ENCODE measurements at regions not wholly inside any gene's neighbourhood (a gene's known extent, or its start where the extent isn't known, plus 50 kb on each side); places are given as distances from the start of the nearest gene placed in this dataset.

DNA sequence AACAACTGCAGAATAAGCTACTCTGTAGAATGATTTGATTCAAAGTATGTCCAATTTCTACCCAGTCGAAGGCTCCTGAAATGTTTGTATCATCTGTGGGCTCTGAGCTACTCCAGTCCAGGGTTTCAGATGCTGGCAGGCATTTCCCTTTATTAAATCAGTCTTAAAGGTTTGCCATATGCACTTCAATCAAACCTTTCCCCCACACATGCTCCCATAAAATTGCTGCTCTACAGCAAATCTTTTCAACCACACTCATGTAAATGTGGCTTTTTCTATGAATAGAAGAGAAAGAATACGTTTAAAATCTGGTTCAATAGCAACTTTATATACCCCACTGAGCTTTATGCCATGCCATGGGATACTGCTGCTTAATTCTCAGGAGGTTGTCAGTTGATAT, 242.4 kb upstream of the MAP3K7 start:
- no peak overlapping the region for H3K27ac ChIP-seq (ENCODE audit: low read depth, low read length)
- no peak overlapping the region for H3K56ac ChIP-seq (replicated peaks; ENCODE audit: insufficient read length, low read depth, low read length)
- H3K18ac ChIP-seq (ENCODE audit: extremely low read depth, low read length) = no peak overlapping the region
- H4K20me1 ChIP-seq (replicated peaks in 1 of 2; ENCODE audit: control insufficient read depth in 1 of 2, insufficient read depth in 2 of 2, low read length in 2 of 2) = no peaks in the 10 kb centered on the region
- no peak overlapping the region for H3K4me3 ChIP-seq (ENCODE audit: extremely low read depth in 1 of 4, insufficient read depth in 2 of 4, low read depth in 3 of 4, low read length in 4 of 4)
- H3K4me2 ChIP-seq (ENCODE audit: insufficient read depth in 1 of 2, low read depth in 2 of 2, low read length in 2 of 2) = no peak overlapping the region
- no peak overlapping the region; the same call in 1 of the 2 replicates for H2AFZ ChIP-seq (ENCODE audit: low read length)
- H2BK120ac ChIP-seq (replicated peaks; ENCODE audit: low read depth, low read length) = no peak overlapping the region
- no peak overlapping the region for H3K23ac ChIP-seq (ENCODE audit: insufficient read length)
- H3K36me3 ChIP-seq (ENCODE audit: control insufficient read depth in 2 of 4, insufficient read depth in 4 of 4, low read length in 3 of 4) = no peaks in the 10 kb centered on the region
- no peaks in the 10 kb centered on the region for H3K27me3 ChIP-seq (replicated peaks in 1 of 4; ENCODE audit: control insufficient read depth in 3 of 4, extremely low read depth in 1 of 4, insufficient read depth in 3 of 4, low read length in 3 of 4)
- H3K23me2 ChIP-seq (ENCODE audit: low read depth, low read length) = no peaks in the 10 kb centered on the region
- no peaks in the 10 kb centered on the region for H3K9me3 ChIP-seq (ENCODE audit: insufficient read depth in 2 of 2, low read depth in 1 of 2, low read length in 1 of 2)
- H3K4me1 ChIP-seq (replicated peaks in 1 of 4; ENCODE audit: control insufficient read depth in 3 of 4, insufficient read depth in 4 of 4, low read length in 3 of 4) = no peaks in the 10 kb centered on the region
- no peak overlapping the region for H4K5ac ChIP-seq (ENCODE audit: insufficient read length, low read depth, low read length)
- H2BK20ac ChIP-seq (ENCODE audit: low read length) = no peak overlapping the region
- no peaks in the 10 kb centered on the region for H3K79me1 ChIP-seq (ENCODE audit: low read depth, low read length)
- 74% methylated on average over 2 of the region's 2 CpGs; no CpG with 5 or more reads in 1 of the 2 experiments for WGBS, 2 experiments (ENCODE audit: extremely low coverage in 1 of 2, insufficient coverage in 1 of 2, insufficient read length in 1 of 2, insufficient replicate concordance in 2 of 2, low coverage in 1 of 2, low lambda C conversion rate in 2 of 2, missing lambda C conversion rate in 1 of 2)
- H2BK12ac ChIP-seq (ENCODE audit: low read depth, low read length) = no peak overlapping the region
- no peaks in the 10 kb centered on the region for H3K79me2 ChIP-seq (ENCODE audit: control insufficient read depth in 1 of 2, insufficient read depth in 2 of 2, low read length in 2 of 2)
- H4K8ac ChIP-seq (ENCODE audit: extremely low read depth, insufficient read depth, low read length) = no peak overlapping the region
- no peak overlapping the region for H3K4ac ChIP-seq (replicated peaks; ENCODE audit: insufficient read length, low read depth, low read length)
- ChIA-PET CTCF (ENCODE audit: partially characterized antibody) (interaction anchor here (0.5 to 1.3 kb wide), 4 partner anchors 29 to 550 kb away, joined by 3 to 4 read pairs (median 4); no protein-coding TSS in a partner anchor), POLR2A (ENCODE audit: partially characterized antibody) (no interaction called here)
- H3K9ac ChIP-seq (replicated peaks in 1 of 4; ENCODE audit: extremely low read depth in 1 of 4, low read depth in 3 of 4, low read length in 3 of 4) = no peak overlapping the region
- H2AK5ac ChIP-seq (ENCODE audit: low read depth, low read length) = no peak overlapping the region
- H3K14ac ChIP-seq (ENCODE audit: insufficient read length) = no peak overlapping the region
- no peak overlapping the region for H2BK5ac ChIP-seq (ENCODE audit: low read depth, low read length)
- H4K91ac ChIP-seq (replicated peaks; ENCODE audit: insufficient read length, low read length) = no peak overlapping the region
- H2BK15ac ChIP-seq (ENCODE audit: low read length) = no peak overlapping the region
- DNase-seq (ENCODE audit: low read depth in 1 of 2, low spot score in 2 of 2) = no peak
- no peak for FAIRE-seq
- TF ChIP-seq, protein P1, sequence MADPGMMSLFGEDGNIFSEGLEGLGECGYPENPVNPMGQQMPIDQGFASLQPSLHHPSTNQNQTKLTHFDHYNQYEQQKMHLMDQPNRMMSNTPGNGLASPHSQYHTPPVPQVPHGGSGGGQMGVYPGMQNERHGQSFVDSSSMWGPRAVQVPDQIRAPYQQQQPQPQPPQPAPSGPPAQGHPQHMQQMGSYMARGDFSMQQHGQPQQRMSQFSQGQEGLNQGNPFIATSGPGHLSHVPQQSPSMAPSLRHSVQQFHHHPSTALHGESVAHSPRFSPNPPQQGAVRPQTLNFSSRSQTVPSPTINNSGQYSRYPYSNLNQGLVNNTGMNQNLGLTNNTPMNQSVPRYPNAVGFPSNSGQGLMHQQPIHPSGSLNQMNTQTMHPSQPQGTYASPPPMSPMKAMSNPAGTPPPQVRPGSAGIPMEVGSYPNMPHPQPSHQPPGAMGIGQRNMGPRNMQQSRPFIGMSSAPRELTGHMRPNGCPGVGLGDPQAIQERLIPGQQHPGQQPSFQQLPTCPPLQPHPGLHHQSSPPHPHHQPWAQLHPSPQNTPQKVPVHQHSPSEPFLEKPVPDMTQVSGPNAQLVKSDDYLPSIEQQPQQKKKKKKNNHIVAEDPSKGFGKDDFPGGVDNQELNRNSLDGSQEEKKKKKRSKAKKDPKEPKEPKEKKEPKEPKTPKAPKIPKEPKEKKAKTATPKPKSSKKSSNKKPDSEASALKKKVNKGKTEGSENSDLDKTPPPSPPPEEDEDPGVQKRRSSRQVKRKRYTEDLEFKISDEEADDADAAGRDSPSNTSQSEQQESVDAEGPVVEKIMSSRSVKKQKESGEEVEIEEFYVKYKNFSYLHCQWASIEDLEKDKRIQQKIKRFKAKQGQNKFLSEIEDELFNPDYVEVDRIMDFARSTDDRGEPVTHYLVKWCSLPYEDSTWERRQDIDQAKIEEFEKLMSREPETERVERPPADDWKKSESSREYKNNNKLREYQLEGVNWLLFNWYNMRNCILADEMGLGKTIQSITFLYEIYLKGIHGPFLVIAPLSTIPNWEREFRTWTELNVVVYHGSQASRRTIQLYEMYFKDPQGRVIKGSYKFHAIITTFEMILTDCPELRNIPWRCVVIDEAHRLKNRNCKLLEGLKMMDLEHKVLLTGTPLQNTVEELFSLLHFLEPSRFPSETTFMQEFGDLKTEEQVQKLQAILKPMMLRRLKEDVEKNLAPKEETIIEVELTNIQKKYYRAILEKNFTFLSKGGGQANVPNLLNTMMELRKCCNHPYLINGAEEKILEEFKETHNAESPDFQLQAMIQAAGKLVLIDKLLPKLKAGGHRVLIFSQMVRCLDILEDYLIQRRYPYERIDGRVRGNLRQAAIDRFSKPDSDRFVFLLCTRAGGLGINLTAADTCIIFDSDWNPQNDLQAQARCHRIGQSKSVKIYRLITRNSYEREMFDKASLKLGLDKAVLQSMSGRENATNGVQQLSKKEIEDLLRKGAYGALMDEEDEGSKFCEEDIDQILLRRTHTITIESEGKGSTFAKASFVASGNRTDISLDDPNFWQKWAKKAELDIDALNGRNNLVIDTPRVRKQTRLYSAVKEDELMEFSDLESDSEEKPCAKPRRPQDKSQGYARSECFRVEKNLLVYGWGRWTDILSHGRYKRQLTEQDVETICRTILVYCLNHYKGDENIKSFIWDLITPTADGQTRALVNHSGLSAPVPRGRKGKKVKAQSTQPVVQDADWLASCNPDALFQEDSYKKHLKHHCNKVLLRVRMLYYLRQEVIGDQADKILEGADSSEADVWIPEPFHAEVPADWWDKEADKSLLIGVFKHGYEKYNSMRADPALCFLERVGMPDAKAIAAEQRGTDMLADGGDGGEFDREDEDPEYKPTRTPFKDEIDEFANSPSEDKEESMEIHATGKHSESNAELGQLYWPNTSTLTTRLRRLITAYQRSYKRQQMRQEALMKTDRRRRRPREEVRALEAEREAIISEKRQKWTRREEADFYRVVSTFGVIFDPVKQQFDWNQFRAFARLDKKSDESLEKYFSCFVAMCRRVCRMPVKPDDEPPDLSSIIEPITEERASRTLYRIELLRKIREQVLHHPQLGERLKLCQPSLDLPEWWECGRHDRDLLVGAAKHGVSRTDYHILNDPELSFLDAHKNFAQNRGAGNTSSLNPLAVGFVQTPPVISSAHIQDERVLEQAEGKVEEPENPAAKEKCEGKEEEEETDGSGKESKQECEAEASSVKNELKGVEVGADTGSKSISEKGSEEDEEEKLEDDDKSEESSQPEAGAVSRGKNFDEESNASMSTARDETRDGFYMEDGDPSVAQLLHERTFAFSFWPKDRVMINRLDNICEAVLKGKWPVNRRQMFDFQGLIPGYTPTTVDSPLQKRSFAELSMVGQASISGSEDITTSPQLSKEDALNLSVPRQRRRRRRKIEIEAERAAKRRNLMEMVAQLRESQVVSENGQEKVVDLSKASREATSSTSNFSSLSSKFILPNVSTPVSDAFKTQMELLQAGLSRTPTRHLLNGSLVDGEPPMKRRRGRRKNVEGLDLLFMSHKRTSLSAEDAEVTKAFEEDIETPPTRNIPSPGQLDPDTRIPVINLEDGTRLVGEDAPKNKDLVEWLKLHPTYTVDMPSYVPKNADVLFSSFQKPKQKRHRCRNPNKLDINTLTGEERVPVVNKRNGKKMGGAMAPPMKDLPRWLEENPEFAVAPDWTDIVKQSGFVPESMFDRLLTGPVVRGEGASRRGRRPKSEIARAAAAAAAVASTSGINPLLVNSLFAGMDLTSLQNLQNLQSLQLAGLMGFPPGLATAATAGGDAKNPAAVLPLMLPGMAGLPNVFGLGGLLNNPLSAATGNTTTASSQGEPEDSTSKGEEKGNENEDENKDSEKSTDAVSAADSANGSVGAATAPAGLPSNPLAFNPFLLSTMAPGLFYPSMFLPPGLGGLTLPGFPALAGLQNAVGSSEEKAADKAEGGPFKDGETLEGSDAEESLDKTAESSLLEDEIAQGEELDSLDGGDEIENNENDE (IDR thresholded peaks at IDR 0.05; ENCODE audit: insufficient replicate concordance, low read length) = no peak

Measured in H1 (cell line).